ENCODE measurements at regions not wholly inside any gene's neighbourhood (a gene's known extent, or its start where the extent isn't known, plus 50 kb on each side); places are given as distances from the start of the nearest gene placed in this dataset.

DNA sequence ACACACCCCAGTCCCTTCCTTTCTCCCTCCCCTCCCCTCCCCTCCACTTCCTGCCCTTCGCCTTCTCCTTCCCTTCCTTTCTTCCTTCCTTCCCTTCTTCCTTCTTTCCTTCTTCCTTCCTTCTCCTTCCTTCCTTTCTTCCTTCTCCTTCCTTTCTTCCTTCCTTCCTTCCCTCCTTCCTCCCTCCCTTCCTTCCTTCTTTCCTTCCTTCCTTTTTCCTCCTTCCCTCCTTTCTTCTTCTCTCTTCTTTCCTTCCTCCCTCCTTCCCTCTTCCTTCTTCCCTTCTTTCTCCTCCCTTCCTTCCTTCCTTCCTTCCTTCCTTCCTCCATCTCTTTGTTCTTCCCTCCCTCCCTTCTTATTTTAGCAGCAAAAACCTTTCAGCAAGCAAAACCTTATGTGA is 162.1 kb downstream of the EFNB1 start:
- Mint-ChIP-seq H3K4me1 (no peaks in the 10 kb centered on the region), H3K4me3 (no peak overlapping the region), H3K27ac (no peak overlapping the region), H3K36me3 (no peaks in the 10 kb centered on the region), H3K27me3 (peaks cover 2 to 8% of the 10 kb centered on the region in 2 donors), H3K9me3 (no peaks in the 10 kb centered on the region)
- DNase-seq (no peak), ATAC-seq (replicated peaks in 1 of 4) (no peak)
- Histone ChIP-seq H3K27ac (ENCODE audit: low read length) (no peak overlapping the region), H3K9me3 (no peaks in the 10 kb centered on the region), H3K27me3 (replicated peaks in 1 of 2; ENCODE audit: control insufficient read depth in 2 of 2, extremely low read depth in 1 of 2, insufficient read depth in 2 of 2, low read length in 1 of 2) (no peaks in the 10 kb centered on the region), H3K4me1 (ENCODE audit: control insufficient read depth in 1 of 2, extremely low read depth in 1 of 2, insufficient read depth in 2 of 2, low read length in 2 of 2) (no peaks in the 10 kb centered on the region), H3K36me3 (ENCODE audit: control insufficient read depth in 2 of 2, extremely low read depth in 1 of 2, insufficient read depth in 1 of 2, low read length in 1 of 2) (no peaks in the 10 kb centered on the region), H3K4me3 (ENCODE audit: control insufficient read depth in 1 of 2, extremely low read depth in 1 of 2, low read length in 1 of 2) (no peak overlapping the region)
- WGBS (ENCODE audit: insufficient coverage) = 55% methylated on average over 1 of the region's 1 CpG
- CTCF ChIA-PET = no interaction called here
- POLR2A ChIA-PET = no interaction called here

DNA sequence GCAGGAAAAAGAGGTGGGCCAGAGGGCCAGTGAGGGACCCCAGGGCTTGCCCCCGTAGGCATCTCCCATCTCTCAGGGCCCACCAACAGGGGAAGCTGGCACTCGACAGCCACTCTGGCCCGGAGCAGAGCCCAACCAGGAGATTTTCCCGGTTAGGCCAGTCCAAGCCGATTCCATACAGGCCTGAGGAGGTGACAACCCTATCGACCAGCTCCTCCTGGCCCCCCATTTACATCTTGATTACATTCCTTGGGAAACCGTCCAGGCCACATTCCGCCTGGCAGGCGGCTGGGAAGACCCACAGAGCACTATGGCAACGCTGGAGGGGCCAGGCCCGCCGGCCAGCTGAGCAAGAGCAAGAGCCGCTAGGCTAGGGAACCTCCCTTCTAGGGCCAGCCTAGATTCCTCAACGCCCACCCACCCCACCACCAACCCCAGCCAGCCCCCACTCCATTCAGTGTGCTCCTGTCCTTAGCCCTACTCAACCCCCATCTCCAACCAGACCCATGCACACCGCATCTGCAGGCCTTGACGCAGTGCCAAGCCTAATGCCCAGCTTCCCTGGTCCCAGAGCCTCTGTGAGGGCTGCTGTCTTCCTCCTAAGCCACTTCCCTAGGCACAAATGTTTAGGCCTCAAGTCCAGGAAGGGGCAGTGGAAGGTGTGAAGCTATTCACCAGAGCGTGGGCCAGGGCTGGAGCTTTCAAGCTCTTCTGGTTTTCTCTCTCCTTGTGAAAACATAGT is 161.2 kb downstream of the EFNB1 start:
- no peak overlapping the region for H3K27ac ChIP-seq (ENCODE audit: low read length)
- no peaks in the 10 kb centered on the region for H3K36me3 Mint-ChIP-seq
- no peaks in the 10 kb centered on the region for H3K9me3 ChIP-seq
- WGBS (ENCODE audit: insufficient coverage) = no CpG with 5 or more reads among the region's 17 CpGs
- DNase-seq (no peak), ATAC-seq (replicated peaks in 1 of 4) (no peak)
- H3K4me3 Mint-ChIP-seq = no peak overlapping the region
- H3K4me1 ChIP-seq (ENCODE audit: control insufficient read depth in 1 of 2, extremely low read depth in 1 of 2, insufficient read depth in 2 of 2, low read length in 2 of 2) = no peaks in the 10 kb centered on the region
- no peak overlapping the region for H3K27ac Mint-ChIP-seq
- no peaks in the 10 kb centered on the region for H3K9me3 Mint-ChIP-seq
- POLR2A ChIA-PET = no interaction called here
- peaks cover 0 to 4% of the 10 kb centered on the region in 2 donors for H3K27me3 Mint-ChIP-seq
- H3K4me3 ChIP-seq (ENCODE audit: control insufficient read depth in 1 of 2, extremely low read depth in 1 of 2, low read length in 1 of 2) = no peak overlapping the region
- no peaks in the 10 kb centered on the region for H3K27me3 ChIP-seq (replicated peaks in 1 of 2; ENCODE audit: control insufficient read depth in 2 of 2, extremely low read depth in 1 of 2, insufficient read depth in 2 of 2, low read length in 1 of 2)
- CTCF ChIA-PET = no interaction called here
- no peaks in the 10 kb centered on the region for H3K36me3 ChIP-seq (ENCODE audit: control insufficient read depth in 2 of 2, extremely low read depth in 1 of 2, insufficient read depth in 1 of 2, low read length in 1 of 2)
- no peaks in the 10 kb centered on the region for H3K4me1 Mint-ChIP-seq

DNA sequence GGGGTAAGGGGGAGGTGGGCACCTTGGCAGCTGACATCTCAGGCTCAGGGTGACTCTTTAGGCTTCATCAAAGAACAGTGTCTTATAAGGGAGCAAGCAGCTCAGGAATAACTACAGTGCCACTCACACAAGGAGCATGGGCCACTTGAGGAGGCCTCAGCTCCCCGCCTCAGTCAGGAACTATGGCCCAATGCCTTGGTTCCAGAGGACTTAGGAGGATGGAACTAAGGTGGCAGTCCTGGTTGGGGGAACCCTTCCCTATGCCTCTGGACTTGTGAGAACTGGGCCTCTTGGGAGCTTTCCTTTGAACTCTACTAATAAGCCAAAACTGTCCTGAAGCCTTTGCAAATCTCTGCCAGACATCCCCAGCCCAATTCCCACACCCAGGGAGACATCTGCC is 160.6 kb downstream of the EFNB1 start:
- no peak for DNase-seq
- Histone ChIP-seq H3K27ac (ENCODE audit: low read length) (no peak overlapping the region), H3K4me1 (ENCODE audit: control insufficient read depth in 1 of 2, extremely low read depth in 1 of 2, insufficient read depth in 2 of 2, low read length in 2 of 2) (no peaks in the 10 kb centered on the region), H3K36me3 (ENCODE audit: control insufficient read depth in 2 of 2, extremely low read depth in 1 of 2, insufficient read depth in 1 of 2, low read length in 1 of 2) (no peaks in the 10 kb centered on the region), H3K9me3 (no peaks in the 10 kb centered on the region), H3K27me3 (replicated peaks in 1 of 2; ENCODE audit: control insufficient read depth in 2 of 2, extremely low read depth in 1 of 2, insufficient read depth in 2 of 2, low read length in 1 of 2) (no peaks in the 10 kb centered on the region), H3K4me3 (ENCODE audit: control insufficient read depth in 1 of 2, extremely low read depth in 1 of 2, low read length in 1 of 2) (no peak overlapping the region)
- ATAC-seq (replicated peaks in 1 of 4) = no peak
- Mint-ChIP-seq H3K36me3 (no peaks in the 10 kb centered on the region), H3K9me3 (no peaks in the 10 kb centered on the region), H3K4me1 (no peaks in the 10 kb centered on the region), H3K4me3 (no peak overlapping the region), H3K27ac (no peak overlapping the region), H3K27me3 (peaks cover 0 to 3% of the 10 kb centered on the region in 2 donors)
- ChIA-PET CTCF (no interaction called here), POLR2A (no interaction called here)
- no CpG with 5 or more reads among the region's 1 CpG for WGBS (ENCODE audit: insufficient coverage)

DNA sequence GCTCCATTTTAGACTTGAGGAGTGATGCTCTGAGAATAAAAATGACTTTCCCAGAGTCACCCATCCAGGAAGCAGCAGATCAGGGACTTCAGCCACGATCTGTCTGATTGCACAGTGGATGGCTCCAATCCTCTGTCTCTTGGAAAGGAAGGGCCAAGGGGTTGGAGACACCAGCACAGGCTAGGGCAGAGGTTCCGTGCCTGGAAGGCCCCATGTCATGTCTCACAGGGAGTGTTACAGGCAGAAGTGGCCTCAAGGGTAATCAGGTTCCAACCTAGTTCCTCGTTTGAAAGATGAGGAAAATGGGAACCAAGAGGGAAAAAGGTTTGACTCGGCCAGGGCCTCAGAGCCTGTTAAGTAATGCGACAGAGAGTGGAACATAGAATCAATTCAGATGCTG is 160.0 kb downstream of the EFNB1 start:
- Histone ChIP-seq H3K4me1 (ENCODE audit: control insufficient read depth in 1 of 2, extremely low read depth in 1 of 2, insufficient read depth in 2 of 2, low read length in 2 of 2) (no peaks in the 10 kb centered on the region), H3K4me3 (ENCODE audit: control insufficient read depth in 1 of 2, extremely low read depth in 1 of 2, low read length in 1 of 2) (no peak overlapping the region), H3K9me3 (no peaks in the 10 kb centered on the region), H3K27me3 (replicated peaks in 1 of 2; ENCODE audit: control insufficient read depth in 2 of 2, extremely low read depth in 1 of 2, insufficient read depth in 2 of 2, low read length in 1 of 2) (no peaks in the 10 kb centered on the region), H3K36me3 (ENCODE audit: control insufficient read depth in 2 of 2, extremely low read depth in 1 of 2, insufficient read depth in 1 of 2, low read length in 1 of 2) (no peaks in the 10 kb centered on the region), H3K27ac (ENCODE audit: low read length) (no peak overlapping the region)
- CTCF ChIA-PET = no interaction called here
- no peaks in the 10 kb centered on the region for H3K4me1 Mint-ChIP-seq
- no peaks in the 10 kb centered on the region for H3K36me3 Mint-ChIP-seq
- 87% methylated on average over 4 of the region's 5 CpGs for WGBS (ENCODE audit: insufficient coverage)
- no peaks in the 10 kb centered on the region for H3K9me3 Mint-ChIP-seq
- H3K27ac Mint-ChIP-seq = no peak overlapping the region
- POLR2A ChIA-PET = no interaction called here
- H3K27me3 Mint-ChIP-seq = peaks cover 0 to 3% of the 10 kb centered on the region in 2 donors
- ATAC-seq (replicated peaks in 1 of 4) = no peak
- no peak overlapping the region for H3K4me3 Mint-ChIP-seq
- DNase-seq = no peak

DNA sequence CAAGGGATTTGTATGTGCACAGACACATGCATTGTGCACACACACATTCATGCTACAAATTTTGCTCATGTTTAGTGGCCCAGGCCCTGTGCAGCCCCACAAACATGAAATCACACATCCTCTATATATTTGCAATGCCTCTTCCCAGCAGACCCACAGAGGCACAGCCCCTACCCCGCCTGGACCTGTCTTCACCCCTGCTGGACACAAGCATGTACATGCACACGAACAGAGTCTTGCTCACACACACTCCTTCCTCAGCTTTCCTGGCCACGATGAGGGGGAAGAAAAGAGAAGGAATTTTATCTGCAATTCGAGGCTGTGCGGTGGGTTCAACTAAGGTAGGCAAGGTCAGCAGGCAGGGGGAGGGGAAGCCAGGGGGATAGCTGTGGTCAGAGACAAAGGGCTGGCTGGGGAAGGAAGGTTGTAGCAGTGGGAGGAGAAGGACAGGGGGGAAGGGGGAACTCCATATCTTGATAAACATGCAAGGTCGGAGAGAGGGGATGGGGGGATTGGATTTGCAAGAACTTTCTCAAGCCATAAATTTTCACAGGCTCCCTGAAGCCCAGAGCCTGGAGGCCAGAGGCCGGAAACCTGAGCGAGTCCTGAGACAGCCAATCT is 156.4 kb downstream of the EFNB1 start:
- Mint-ChIP-seq H3K4me3 (no peak overlapping the region), H3K27ac (no peak overlapping the region), H3K4me1 (no peaks in the 10 kb centered on the region), H3K36me3 (no peaks in the 10 kb centered on the region), H3K27me3 (peaks cover 0 to 12% of the 10 kb centered on the region in 2 donors), H3K9me3 (no peaks in the 10 kb centered on the region)
- Histone ChIP-seq H3K27me3 (replicated peaks in 1 of 2; ENCODE audit: control insufficient read depth in 2 of 2, extremely low read depth in 1 of 2, insufficient read depth in 2 of 2, low read length in 1 of 2) (no peaks in the 10 kb centered on the region), H3K4me1 (ENCODE audit: control insufficient read depth in 1 of 2, extremely low read depth in 1 of 2, insufficient read depth in 2 of 2, low read length in 2 of 2) (no peaks in the 10 kb centered on the region), H3K9me3 (no peaks in the 10 kb centered on the region), H3K36me3 (ENCODE audit: control insufficient read depth in 2 of 2, extremely low read depth in 1 of 2, insufficient read depth in 1 of 2, low read length in 1 of 2) (no peaks in the 10 kb centered on the region), H3K27ac (ENCODE audit: low read length) (no peak overlapping the region), H3K4me3 (ENCODE audit: control insufficient read depth in 1 of 2, extremely low read depth in 1 of 2, low read length in 1 of 2) (no peak overlapping the region)
- POLR2A ChIA-PET = no interaction called here
- ATAC-seq (replicated peaks in 1 of 4) (no peak), DNase-seq (no peak)
- 90% methylated on average over 2 of the region's 8 CpGs for WGBS (ENCODE audit: insufficient coverage)
- CTCF ChIA-PET = no interaction called here

DNA sequence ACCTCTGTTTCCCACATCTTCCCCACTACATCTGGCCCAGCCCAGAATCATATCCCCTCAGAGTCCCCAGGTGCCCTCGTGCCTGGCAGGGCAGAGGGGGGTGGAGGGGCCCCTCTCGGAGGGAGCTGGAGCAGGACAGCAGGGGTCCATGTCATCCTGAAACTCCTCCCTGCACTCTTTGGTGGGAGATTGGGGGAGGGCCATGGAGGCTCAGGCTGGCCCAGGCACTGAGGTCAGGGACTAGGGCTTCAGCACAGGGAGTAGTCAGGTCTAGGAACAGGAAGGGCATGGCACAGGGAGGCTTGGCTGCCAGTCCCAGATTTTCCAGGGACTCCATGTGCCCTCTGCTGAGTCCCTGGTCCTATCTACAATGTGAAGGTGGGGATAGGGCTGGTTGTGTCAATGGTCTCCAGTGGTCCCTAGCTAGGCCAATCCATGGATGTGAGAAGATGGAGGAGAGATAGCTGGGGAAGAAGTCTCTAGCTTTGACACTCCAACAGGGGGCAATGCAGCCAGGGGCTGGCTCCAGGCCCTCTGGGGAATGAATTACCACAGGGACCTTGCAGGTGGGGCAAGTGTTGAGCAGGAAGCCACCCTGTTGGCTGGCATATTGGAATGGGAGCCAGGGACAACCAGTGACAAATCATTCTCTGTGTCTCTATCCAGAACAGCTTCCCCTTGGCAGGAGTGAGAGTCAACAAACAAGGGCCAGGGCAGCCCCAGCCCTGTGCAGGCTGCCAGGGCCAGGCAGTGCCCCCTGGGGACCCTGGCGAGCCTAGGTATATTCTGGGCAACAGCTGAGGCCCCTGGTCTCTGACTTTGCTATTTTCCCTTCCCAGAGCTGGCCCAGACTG is 154.4 kb downstream of the EFNB1 start:
- 40% methylated on average over 1 of the region's 3 CpGs for WGBS (ENCODE audit: insufficient coverage)

More for the DNA sequence above, 154.4 kb downstream of the EFNB1 start:
- Mint-ChIP-seq H3K36me3 (no peaks in the 10 kb centered on the region), H3K4me1 (no peaks in the 10 kb centered on the region), H3K27ac (no peak overlapping the region), H3K27me3 (peaks cover 0 to 16% of the 10 kb centered on the region in 2 donors), H3K4me3 (no peak overlapping the region), H3K9me3 (no peaks in the 10 kb centered on the region)
- Histone ChIP-seq H3K4me1 (ENCODE audit: control insufficient read depth in 1 of 2, extremely low read depth in 1 of 2, insufficient read depth in 2 of 2, low read length in 2 of 2) (no peaks in the 10 kb centered on the region), H3K27ac (ENCODE audit: low read length) (no peak overlapping the region), H3K27me3 (replicated peaks in 1 of 2; ENCODE audit: control insufficient read depth in 2 of 2, extremely low read depth in 1 of 2, insufficient read depth in 2 of 2, low read length in 1 of 2) (no peaks in the 10 kb centered on the region), H3K9me3 (no peaks in the 10 kb centered on the region), H3K4me3 (ENCODE audit: control insufficient read depth in 1 of 2, extremely low read depth in 1 of 2, low read length in 1 of 2) (no peak overlapping the region), H3K36me3 (ENCODE audit: control insufficient read depth in 2 of 2, extremely low read depth in 1 of 2, insufficient read depth in 1 of 2, low read length in 1 of 2) (no peaks in the 10 kb centered on the region)
- no peak for DNase-seq
- ChIA-PET POLR2A (no interaction called here), CTCF (no interaction called here)
- ATAC-seq (replicated peaks in 1 of 4) = no peak

Data from T-cell (primary cell).